Bronchial epithelial cell (primary cell): ENCODE measurements at regions not wholly inside any gene's neighbourhood (a gene's known extent, or its start where the extent isn't known, plus 50 kb on each side); places are given as distances from the start of the nearest gene placed in this dataset.
A peak's percentile ranks its signal among the peaks of the same experiment; 100 is the strongest.

Experiments
- DNase-seq: peaks from one replicate; pipeline ENCODE4 v3.0.0-alpha.2; 2010; ENCODE audit warnings: low read depth
- FAIRE-seq: peaks from 2 replicates; lab custom pipeline; 2011; peaks lifted over from hg19 to GRCh38; lab: Jason Lieb, UNC
- H3K27me3 ChIP-seq: 2 replicates; pipeline ENCODE4 v1.5.1; 2011; ENCODE audit warnings: low read length; ENCODE audit not compliant: control insufficient read depth, insufficient read depth
- H3K36me3 ChIP-seq: 2 replicates; pipeline ENCODE4 v1.5.1; 2011; ENCODE audit warnings: low read length; ENCODE audit not compliant: control insufficient read depth, insufficient read depth
- H3K4me3 ChIP-seq: 2 replicates; pipeline ENCODE4 v1.5.1; 2011; ENCODE audit warnings: mild to moderate bottlenecking, low read depth, low read length, control low read depth
- TF ChIP-seq, protein P1 (sequence below): IDR thresholded peaks from 2 replicates; pipeline ENCODE4 v1.5.1; 2011; ENCODE audit warnings: mild to moderate bottlenecking, moderate library complexity, low read length, control low read depth, inconsistent platforms; ENCODE audit not compliant: insufficient read depth, severe bottlenecking

DNA sequence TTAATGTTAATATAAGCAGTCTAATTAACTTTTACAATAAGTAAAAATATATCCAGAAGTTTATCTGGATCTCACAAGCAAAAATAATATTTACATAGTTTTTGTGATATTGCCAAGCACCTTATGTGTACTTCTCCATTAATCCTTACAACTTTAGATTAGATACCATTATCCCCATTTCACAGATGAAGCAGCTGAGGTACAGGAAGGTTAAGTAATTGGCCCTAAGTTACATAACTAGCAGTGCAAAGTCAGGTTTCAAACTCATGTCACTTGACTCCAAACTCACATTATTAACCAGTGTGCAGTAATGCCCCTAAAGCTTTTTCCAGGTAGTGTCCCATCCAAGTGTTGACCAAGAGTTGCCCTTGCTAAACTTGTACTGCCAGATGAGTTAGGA, 248.6 kb upstream of the STXBP5 start:
- TF ChIP-seq, protein P1, sequence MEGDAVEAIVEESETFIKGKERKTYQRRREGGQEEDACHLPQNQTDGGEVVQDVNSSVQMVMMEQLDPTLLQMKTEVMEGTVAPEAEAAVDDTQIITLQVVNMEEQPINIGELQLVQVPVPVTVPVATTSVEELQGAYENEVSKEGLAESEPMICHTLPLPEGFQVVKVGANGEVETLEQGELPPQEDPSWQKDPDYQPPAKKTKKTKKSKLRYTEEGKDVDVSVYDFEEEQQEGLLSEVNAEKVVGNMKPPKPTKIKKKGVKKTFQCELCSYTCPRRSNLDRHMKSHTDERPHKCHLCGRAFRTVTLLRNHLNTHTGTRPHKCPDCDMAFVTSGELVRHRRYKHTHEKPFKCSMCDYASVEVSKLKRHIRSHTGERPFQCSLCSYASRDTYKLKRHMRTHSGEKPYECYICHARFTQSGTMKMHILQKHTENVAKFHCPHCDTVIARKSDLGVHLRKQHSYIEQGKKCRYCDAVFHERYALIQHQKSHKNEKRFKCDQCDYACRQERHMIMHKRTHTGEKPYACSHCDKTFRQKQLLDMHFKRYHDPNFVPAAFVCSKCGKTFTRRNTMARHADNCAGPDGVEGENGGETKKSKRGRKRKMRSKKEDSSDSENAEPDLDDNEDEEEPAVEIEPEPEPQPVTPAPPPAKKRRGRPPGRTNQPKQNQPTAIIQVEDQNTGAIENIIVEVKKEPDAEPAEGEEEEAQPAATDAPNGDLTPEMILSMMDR, result no peak
- H3K4me3 ChIP-seq, result no peak overlapping the region
- H3K36me3 ChIP-seq, result no peaks in the 10 kb centered on the region
- DNase-seq (no peak), FAIRE-seq (no peak)
- no peaks in the 10 kb centered on the region for H3K27me3 ChIP-seq

DNA sequence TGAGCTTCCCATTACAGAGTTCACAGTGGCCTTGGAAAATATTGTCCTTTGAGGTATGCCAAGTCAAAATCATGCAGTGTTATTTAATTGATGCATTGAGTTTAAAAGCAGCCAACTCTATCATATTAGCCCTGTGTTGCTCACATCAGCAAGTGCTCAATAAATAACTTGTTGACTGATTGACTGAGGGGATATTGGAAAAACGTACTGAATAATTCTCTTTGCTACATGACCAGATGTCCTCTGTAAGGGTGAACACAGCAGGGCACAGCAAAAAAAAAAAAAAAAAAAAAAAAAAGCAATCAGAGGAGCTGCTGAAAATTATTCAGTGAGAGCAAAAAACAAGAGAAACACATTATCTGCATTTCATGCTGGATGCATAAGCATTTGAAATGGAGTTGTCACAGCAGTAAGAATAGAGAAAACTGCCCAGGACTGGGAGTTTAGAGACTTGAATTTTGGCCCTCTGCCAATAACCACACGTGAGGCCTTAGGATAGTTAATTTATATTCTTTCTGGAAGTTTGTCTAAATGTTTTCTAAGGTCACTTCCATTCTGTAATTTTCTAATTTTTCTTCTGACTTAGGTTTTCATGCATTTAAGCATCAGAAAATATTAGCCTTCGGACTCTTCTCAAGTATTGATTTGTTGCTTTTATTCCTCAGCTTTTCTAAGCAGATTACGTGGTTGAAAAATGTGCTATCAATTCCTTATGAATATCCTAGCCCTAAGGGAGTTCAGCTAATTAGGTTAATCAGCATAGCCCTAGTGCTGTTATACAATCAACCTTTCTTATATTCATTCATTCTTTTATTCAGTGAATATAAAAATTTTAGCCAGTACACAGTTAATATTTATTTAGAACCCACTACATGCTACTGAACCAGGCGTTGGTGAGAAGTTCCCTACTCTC, 246.8 kb upstream of the STXBP5 start:
- DNase-seq (no peak), FAIRE-seq (no peak)
- no peak overlapping the region for H3K4me3 ChIP-seq
- TF ChIP-seq, protein P1, result no peak
- H3K27me3 ChIP-seq, result no peaks in the 10 kb centered on the region
- H3K36me3 ChIP-seq, result no peaks in the 10 kb centered on the region

DNA sequence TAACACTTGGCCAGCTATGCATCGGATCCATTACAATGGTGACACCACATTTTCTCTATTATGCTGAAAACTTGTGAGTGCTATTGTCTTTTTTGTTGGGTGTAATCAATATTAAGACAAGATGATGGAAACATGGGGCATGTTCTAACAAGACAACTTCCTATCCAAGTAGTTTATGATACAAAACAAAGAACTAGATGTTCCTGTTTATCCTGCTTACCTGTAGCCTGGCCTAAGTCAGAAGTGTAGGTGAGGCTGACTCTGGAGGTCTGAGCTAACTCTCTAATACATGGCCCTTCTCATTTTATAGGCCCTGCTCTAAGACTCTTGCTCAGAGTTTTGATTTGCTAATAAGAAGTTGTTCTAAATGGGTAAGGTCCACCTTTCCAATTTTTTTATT, 242.4 kb upstream of the STXBP5 start:
- Histone ChIP-seq H3K36me3 (no peaks in the 10 kb centered on the region), H3K4me3 (no peak overlapping the region), H3K27me3 (no peaks in the 10 kb centered on the region)
- DNase-seq (peak; percentile 91), FAIRE-seq (no peak)
- TF ChIP-seq, protein P1, result no peak

DNA sequence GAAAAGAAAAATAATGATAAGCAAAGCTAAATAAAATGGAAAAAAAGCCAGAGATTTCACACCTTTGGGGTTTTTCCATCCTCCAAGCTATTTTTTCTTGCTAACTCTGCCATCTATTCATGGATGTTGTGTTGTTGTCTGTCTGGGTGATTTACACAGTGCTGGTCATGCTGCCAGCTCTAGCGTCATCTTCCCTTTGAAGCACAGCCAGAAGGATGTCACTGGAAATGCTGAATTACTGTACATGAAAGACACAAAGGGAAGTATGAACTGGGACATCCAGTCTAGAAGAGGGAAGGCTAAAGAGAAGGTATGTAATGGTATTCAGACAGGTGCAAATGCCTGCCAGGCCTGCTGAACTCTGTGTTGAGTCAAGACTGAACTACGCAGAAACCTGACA, 241.9 kb upstream of the STXBP5 start:
- Histone ChIP-seq H3K36me3 (no peaks in the 10 kb centered on the region), H3K4me3 (no peak overlapping the region), H3K27me3 (no peaks in the 10 kb centered on the region)
- FAIRE-seq (peak; percentile 7), DNase-seq (no peak)
- TF ChIP-seq, protein P1, result no peak

DNA sequence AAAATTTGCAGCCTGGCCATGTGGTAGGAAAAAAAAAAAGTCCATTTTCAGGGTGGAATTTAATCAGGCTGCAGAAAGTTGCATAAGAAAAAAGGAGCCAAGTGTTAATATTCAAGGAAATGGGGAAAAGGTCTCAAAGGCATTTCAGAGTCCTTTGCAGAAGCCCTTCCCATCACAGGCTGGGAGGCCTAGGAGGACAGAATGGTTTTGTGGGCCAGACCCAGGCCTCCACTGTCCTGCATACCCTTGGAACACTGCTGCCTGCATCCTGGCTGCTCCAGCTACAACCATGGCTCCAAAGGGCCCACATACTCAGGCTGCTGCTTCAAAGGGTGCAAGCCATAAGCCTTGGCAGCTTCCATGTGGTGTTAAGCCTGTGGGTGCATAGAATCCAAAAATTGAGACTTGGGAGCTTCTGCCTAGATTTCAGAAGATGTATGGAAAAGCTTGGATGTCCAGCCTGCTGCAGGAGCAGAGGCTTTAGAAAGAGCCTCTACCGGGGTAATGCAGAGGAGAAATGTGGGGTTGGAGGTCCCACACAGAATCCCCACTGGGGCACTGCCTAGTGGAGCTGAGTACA, 239.0 kb upstream of the STXBP5 start:
- TF ChIP-seq, protein P1, result no peak
- no peak overlapping the region for H3K4me3 ChIP-seq
- no peak for FAIRE-seq
- H3K27me3 ChIP-seq, result no peaks in the 10 kb centered on the region
- H3K36me3 ChIP-seq, result no peaks in the 10 kb centered on the region
- DNase-seq, result no peak
